Natural killer cell (primary cell): ENCODE measurements at regions not wholly inside any gene's neighbourhood (a gene's known extent, or its start where the extent isn't known, plus 50 kb on each side); places are given as distances from the start of the nearest gene placed in this dataset.

Experiments used
- ATAC-seq, 3 donors: fragments of 150-1000 bp in 2 of 3; fragments of 200-7000 bp in 1 of 3; cut with Tn5 transposase; 1 replicate in 1 of 3; 2 replicates in 2 of 3; pipeline ENCODE4 v1.10.0; 2021; ENCODE audit warnings: mild to moderate bottlenecking in 2 of 3, moderate library complexity in 2 of 3
- DNase-seq, 2 donors: peaks; one replicate each; pipeline versions ENCODE4 v3.0.0 to v3.0.0-alpha.2; 2013 to 2021; ENCODE audit warnings: mixed read lengths in 1 of 2
- H3K27ac ChIP-seq: one replicate; pipeline ENCODE4 v1.5.1; 2013; ENCODE audit warnings: mild to moderate bottlenecking, low read length
- H3K27me3 ChIP-seq: one replicate; pipeline ENCODE4 v1.6.1; 2013; ENCODE audit warnings: low read length; ENCODE audit not compliant: control insufficient read depth, insufficient read depth
- H3K36me3 ChIP-seq: one replicate; pipeline ENCODE4 v1.6.1; 2013; ENCODE audit warnings: low read length; ENCODE audit not compliant: control insufficient read depth, insufficient read depth
- H3K4me1 ChIP-seq: one replicate; pipeline ENCODE4 v1.6.1; 2013; ENCODE audit warnings: low read length; ENCODE audit not compliant: control insufficient read depth, insufficient read depth
- H3K4me3 ChIP-seq: one replicate; pipeline ENCODE4 v1.5.1; 2013; ENCODE audit warnings: low read length
- H3K9me3 ChIP-seq: one replicate; pipeline ENCODE4 v1.6.1; 2013; ENCODE audit warnings: low read length; ENCODE audit not compliant: control insufficient read depth, insufficient read depth
- H3K27ac Mint-ChIP-seq, 2 donors: one replicate each; pipeline ENCODE4 v1.8.0; 2022; ENCODE audit warnings: mild to moderate bottlenecking in 2 of 2, mixed read lengths in 2 of 2, moderate library complexity in 1 of 2
- H3K27me3 Mint-ChIP-seq, 2 donors: one replicate each; pipeline ENCODE4 v1.8.0; 2022; ENCODE audit warnings: low read depth in 2 of 2, mixed read lengths in 2 of 2
- H3K36me3 Mint-ChIP-seq: one replicate; pipeline ENCODE4 v1.8.0; 2022; ENCODE audit warnings: mixed read lengths
- H3K4me1 Mint-ChIP-seq, 2 donors: one replicate each; pipeline ENCODE4 v1.8.0; 2022; ENCODE audit warnings: mixed read lengths in 2 of 2
- H3K4me3 Mint-ChIP-seq: one replicate; pipeline ENCODE4 v1.8.0; 2022; ENCODE audit warnings: mild to moderate bottlenecking, moderate library complexity, mixed read lengths
- H3K9me3 Mint-ChIP-seq, 2 donors: one replicate each; pipeline ENCODE4 v1.8.0; 2022; ENCODE audit warnings: mixed read lengths in 2 of 2
- CTCF ChIP-seq: fragments of 200-600 bp; IDR thresholded peaks from one replicate; pipeline ENCODE4 v1.8.0; 2022; ENCODE audit warnings: antibody characterized with exemption
- WGBS: methylation state at CpG from one replicate; pipeline ENCODE4 v1.1.7; 2013; ENCODE audit warnings: missing lambda C conversion rate; ENCODE audit not compliant: insufficient coverage; 5-methylcytosine and 5-hydroxymethylcytosine counted together
- intact Hi-C: fragments of 100-400 bp; cut with micrococcal nuclease; formaldehyde crosslinking; loops from one replicate; pipeline ENCODE4 v1.14.2; 2022

- no peak overlapping the region for H3K4me3 Mint-ChIP-seq
- intact Hi-C loops = no loop called here
These were observed 88.7 kb upstream of the ELOVL6 start for GRCh38 chr4:110287130-110287529.

GRCh38 chr4:110278127-110278526 is 79.7 kb upstream of the ELOVL6 start:
- Mint-ChIP-seq H3K27me3 (peaks cover 2 to 14% of the 10 kb centered on the region in 2 donors), H3K36me3 (no peaks in the 10 kb centered on the region), H3K9me3 (no peaks in the 10 kb centered on the region), H3K4me1 (no peaks in the 10 kb centered on the region), H3K4me3 (no peak overlapping the region), H3K27ac (no peak overlapping the region)
- 81% methylated on average over 2 of the region's 2 CpGs for WGBS
- ATAC-seq (no peak), DNase-seq (no peak)
- intact Hi-C loops = no loop called here
- Histone ChIP-seq H3K27ac (no peak overlapping the region), H3K27me3 (no peaks in the 10 kb centered on the region), H3K4me3 (no peak overlapping the region), H3K4me1 (no peaks in the 10 kb centered on the region), H3K36me3 (no peaks in the 10 kb centered on the region), H3K9me3 (no peaks in the 10 kb centered on the region)
- no peak for TF ChIP-seq CTCF

More at GRCh38 chr4:110287130-110287529, 88.7 kb upstream of the ELOVL6 start:
- no peaks in the 10 kb centered on the region for H3K36me3 Mint-ChIP-seq
- H3K4me1 Mint-ChIP-seq = no peaks in the 10 kb centered on the region
- no peaks in the 10 kb centered on the region for H3K9me3 Mint-ChIP-seq
- Histone ChIP-seq H3K27me3 (no peaks in the 10 kb centered on the region), H3K36me3 (no peaks in the 10 kb centered on the region), H3K27ac (no peak overlapping the region), H3K4me1 (no peaks in the 10 kb centered on the region), H3K9me3 (no peaks in the 10 kb centered on the region), H3K4me3 (no peak overlapping the region)
- 59% methylated on average over 2 of the region's 2 CpGs for WGBS
- H3K27ac Mint-ChIP-seq = no peak overlapping the region
- H3K27me3 Mint-ChIP-seq = peaks cover 0 to 11% of the 10 kb centered on the region in 2 donors
- DNase-seq (no peak), ATAC-seq (no peak)
- TF ChIP-seq CTCF = no peak

- no peak overlapping the region for H3K27ac Mint-ChIP-seq
- no peaks in the 10 kb centered on the region for H3K9me3 Mint-ChIP-seq
- ATAC-seq = no peak
- intact Hi-C loops = no loop called here
- Histone ChIP-seq H3K36me3 (no peaks in the 10 kb centered on the region), H3K4me1 (no peaks in the 10 kb centered on the region), H3K9me3 (no peaks in the 10 kb centered on the region), H3K27me3 (no peaks in the 10 kb centered on the region), H3K27ac (no peak overlapping the region), H3K4me3 (no peak overlapping the region)
- DNase-seq = no peak
- peaks cover 2 to 14% of the 10 kb centered on the region in 2 donors for H3K27me3 Mint-ChIP-seq
- no peaks in the 10 kb centered on the region for H3K36me3 Mint-ChIP-seq
- no peak overlapping the region for H3K4me3 Mint-ChIP-seq
- TF ChIP-seq CTCF = no peak
- H3K4me1 Mint-ChIP-seq = no peaks in the 10 kb centered on the region
These were observed 77.5 kb upstream of the ELOVL6 start for GRCh38 chr4:110275871-110276270.

GRCh38 chr4:110271986-110272385 is 73.6 kb upstream of the ELOVL6 start:
- Mint-ChIP-seq H3K9me3 (no peaks in the 10 kb centered on the region), H3K27ac (no peak overlapping the region), H3K4me1 (no peaks in the 10 kb centered on the region), H3K4me3 (no peak overlapping the region), H3K27me3 (peaks cover 0 to 14% of the 10 kb centered on the region in 2 donors), H3K36me3 (no peaks in the 10 kb centered on the region)
- ATAC-seq (no peak), DNase-seq (no peak)
- H3K27me3 ChIP-seq = no peaks in the 10 kb centered on the region
- H3K36me3 ChIP-seq = no peaks in the 10 kb centered on the region
- no peak overlapping the region for H3K27ac ChIP-seq
- no peaks in the 10 kb centered on the region for H3K9me3 ChIP-seq
- intact Hi-C loops = no loop called here
- TF ChIP-seq CTCF = no peak
- no peak overlapping the region for H3K4me3 ChIP-seq
- no peaks in the 10 kb centered on the region for H3K4me1 ChIP-seq
- WGBS = 84% methylated on average over 4 of the region's 4 CpGs
